ENCODE measurements at regions not wholly inside any gene's neighbourhood (a gene's known extent, or its start where the extent isn't known, plus 50 kb on each side); places are given as distances from the start of the nearest gene placed in this dataset.

DNA sequence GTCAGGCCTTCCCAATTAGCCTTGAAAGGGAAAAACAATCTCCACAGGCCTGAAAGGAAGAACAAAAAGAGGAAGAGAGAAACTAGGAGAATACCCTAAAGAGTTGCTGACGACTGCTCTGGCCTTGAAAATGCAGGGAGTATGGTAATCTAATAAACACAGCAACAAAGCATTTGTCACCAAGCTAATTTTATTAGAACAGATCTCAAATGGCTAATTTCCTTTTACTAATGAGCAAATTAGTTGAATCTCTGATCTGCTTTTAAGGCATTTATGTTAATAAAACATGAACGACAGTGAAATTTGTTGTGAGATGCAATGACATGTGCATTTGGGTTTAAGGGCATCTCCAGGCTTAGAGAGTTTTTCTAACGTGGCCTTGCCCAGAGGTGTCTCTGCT, 212.2 kb downstream of the BUD13 start:
- Histone ChIP-seq H3K4me1 (ENCODE audit: control insufficient read depth in 4 of 4, insufficient read depth in 4 of 4, low read length in 3 of 4) (no peaks in the 10 kb centered on the region), H3K36me3 (ENCODE audit: control insufficient read depth in 4 of 4, insufficient read depth in 3 of 4, low read depth in 1 of 4, low read length in 3 of 4) (no peaks in the 10 kb centered on the region), H3K4me3 (ENCODE audit: low read depth in 1 of 3, low read length in 3 of 3) (no peak overlapping the region), H3K9ac (ENCODE audit: low read depth in 1 of 2, low read length in 2 of 2) (no peak overlapping the region), H3K27ac (ENCODE audit: low read depth in 1 of 2, low read length in 2 of 2) (no peak overlapping the region), H3K9me3 (ENCODE audit: control insufficient read depth in 4 of 4, low read length in 3 of 4) (no peaks in the 10 kb centered on the region), H3K27me3 (ENCODE audit: control insufficient read depth in 4 of 4, insufficient read depth in 4 of 4, low read length in 3 of 4) (no peaks in the 10 kb centered on the region)
- DNase-seq (ENCODE audit: low spot score): no peak
- TF ChIP-seq EGR1 (IDR thresholded peaks at IDR 0.05; ENCODE audit: low read depth in 2 of 2) (no peak), FOXA2 (IDR thresholded peaks at IDR 0.05) (no peak), HNF4G (IDR thresholded peaks at IDR 0.05) (no peak), YY1 (IDR thresholded peaks at IDR 0.05) (no peak), TAF1 (conservative IDR thresholded peaks at IDR 0.05) (no peak)
- 73% methylated on average over 3 of the region's 3 CpGs for WGBS

DNA sequence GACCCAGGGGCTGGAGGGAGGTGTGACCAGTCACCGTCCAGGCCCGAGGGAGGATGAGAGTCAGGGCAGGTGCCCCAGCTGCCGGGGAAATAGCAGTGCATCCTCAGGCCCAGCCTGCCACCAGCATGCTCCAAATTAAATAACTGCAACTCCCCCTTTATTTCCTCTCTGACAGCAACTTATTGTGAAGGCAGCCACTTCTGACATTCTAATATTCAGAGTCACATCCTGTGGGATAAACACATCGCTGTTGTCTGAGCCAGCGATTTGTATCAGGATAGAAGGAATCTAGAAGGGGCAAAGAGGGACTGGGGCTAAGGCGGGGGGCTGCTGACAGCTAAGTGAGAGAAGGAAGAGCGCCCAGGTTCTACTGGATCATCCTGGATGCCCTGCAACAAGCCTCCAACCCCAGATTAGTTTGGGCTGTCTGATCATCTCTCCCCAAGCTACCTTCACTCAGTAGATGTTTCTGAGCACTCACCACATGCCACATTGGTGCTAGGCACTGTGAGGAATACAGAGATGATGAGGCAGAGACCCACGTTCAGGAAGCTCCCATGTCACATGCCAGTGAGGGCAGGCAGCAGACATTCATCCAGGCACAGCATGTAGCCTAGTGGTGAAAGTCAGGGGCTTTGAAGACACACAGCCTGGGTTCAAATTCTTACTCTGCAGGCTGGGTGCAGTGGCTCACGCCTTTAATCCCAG, 214.1 kb downstream of the BUD13 start:
- Histone ChIP-seq H3K4me3 (ENCODE audit: low read depth in 1 of 3, low read length in 3 of 3) (no peak overlapping the region), H3K36me3 (ENCODE audit: control insufficient read depth in 4 of 4, insufficient read depth in 3 of 4, low read depth in 1 of 4, low read length in 3 of 4) (no peaks in the 10 kb centered on the region), H3K4me1 (ENCODE audit: control insufficient read depth in 4 of 4, insufficient read depth in 4 of 4, low read length in 3 of 4) (no peaks in the 10 kb centered on the region), H3K9me3 (ENCODE audit: control insufficient read depth in 4 of 4, low read length in 3 of 4) (no peaks in the 10 kb centered on the region), H3K27me3 (ENCODE audit: control insufficient read depth in 4 of 4, insufficient read depth in 4 of 4, low read length in 3 of 4) (no peaks in the 10 kb centered on the region), H3K9ac (ENCODE audit: low read depth in 1 of 2, low read length in 2 of 2) (no peak overlapping the region), H3K27ac (ENCODE audit: low read depth in 1 of 2, low read length in 2 of 2) (no peak overlapping the region)
- no peak for TF ChIP-seq RAD21 (IDR thresholded peaks at IDR 0.05)
- TF ChIP-seq RXRA (IDR thresholded peaks at IDR 0.05): no peak
- TF ChIP-seq NR2F2 (IDR thresholded peaks at IDR 0.05): no peak
- no peak for DNase-seq (ENCODE audit: low spot score)
- 62% methylated on average over 9 of the region's 9 CpGs for WGBS

DNA sequence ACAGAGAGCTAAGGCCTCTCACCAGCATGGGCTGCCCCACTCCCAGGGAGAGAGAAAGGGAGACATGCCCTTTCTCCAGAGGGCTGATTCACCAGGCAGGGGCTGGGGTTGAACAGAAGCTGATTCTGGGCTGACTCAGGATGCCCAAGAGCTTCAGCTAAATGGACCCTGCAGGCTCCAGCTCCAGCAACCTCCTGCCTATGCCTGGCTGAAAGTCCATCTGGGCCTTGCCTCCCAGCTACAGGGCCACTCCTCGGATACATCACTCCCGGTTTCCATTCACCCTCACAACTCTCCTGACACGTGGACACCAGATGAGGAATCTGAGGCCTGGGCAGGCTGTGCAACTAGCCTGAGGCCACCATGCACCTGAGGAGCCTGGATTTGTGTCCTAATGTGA, 215.5 kb downstream of the BUD13 start:
- WGBS: 90% methylated on average over 3 of the region's 3 CpGs
- no peaks in the 10 kb centered on the region for H3K4me1 ChIP-seq (ENCODE audit: control insufficient read depth in 4 of 4, insufficient read depth in 4 of 4, low read length in 3 of 4)
- H3K27me3 ChIP-seq (ENCODE audit: control insufficient read depth in 4 of 4, insufficient read depth in 4 of 4, low read length in 3 of 4): no peaks in the 10 kb centered on the region
- DNase-seq (ENCODE audit: low spot score): no peak
- H3K27ac ChIP-seq (ENCODE audit: low read depth in 1 of 2, low read length in 2 of 2): no peak overlapping the region
- no peaks in the 10 kb centered on the region for H3K9me3 ChIP-seq (ENCODE audit: control insufficient read depth in 4 of 4, low read length in 3 of 4)
- H3K4me3 ChIP-seq (ENCODE audit: low read depth in 1 of 3, low read length in 3 of 3): no peak overlapping the region
- no peak overlapping the region for H3K9ac ChIP-seq (ENCODE audit: low read depth in 1 of 2, low read length in 2 of 2)
- no peaks in the 10 kb centered on the region for H3K36me3 ChIP-seq (ENCODE audit: control insufficient read depth in 4 of 4, insufficient read depth in 3 of 4, low read depth in 1 of 4, low read length in 3 of 4)
- TF ChIP-seq RXRA (IDR thresholded peaks at IDR 0.05) (no peak), MAX (IDR thresholded peaks at IDR 0.05) (no peak)

DNA sequence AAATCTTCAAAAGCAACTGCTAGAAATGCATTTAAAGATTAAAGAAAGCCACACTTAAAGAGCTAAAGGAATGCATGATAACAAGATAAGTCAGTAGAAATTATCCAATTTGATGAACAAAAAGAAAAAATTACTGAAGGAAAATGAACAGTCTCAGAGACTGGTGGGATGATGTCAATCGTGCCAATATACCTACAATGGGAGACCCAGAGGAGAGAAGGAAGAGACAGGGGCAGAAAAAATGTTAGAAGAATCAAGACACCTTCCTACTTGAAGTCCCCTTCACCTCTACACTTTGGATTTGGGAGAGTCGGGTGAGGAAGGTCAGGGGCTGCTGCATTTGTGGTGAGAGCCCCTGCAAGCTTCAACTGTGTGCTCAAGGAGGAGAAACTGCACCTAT, 216.3 kb downstream of the BUD13 start:
- no peak for TF ChIP-seq CTCF (IDR thresholded peaks at IDR 0.05; ENCODE audit: low read depth, low read length, missing input control)
- no peak for TF ChIP-seq RAD21 (IDR thresholded peaks at IDR 0.05)
- TF ChIP-seq MAX (IDR thresholded peaks at IDR 0.05): no peak
- no peak for TF ChIP-seq YY1 (IDR thresholded peaks at IDR 0.05)
- TF ChIP-seq EGR1 (IDR thresholded peaks at IDR 0.05; ENCODE audit: low read depth in 2 of 2): no peak
- TF ChIP-seq SP1 (IDR thresholded peaks at IDR 0.05): no peak
- no peak for TF ChIP-seq FOXA1 (IDR thresholded peaks at IDR 0.05)
- DNase-seq (ENCODE audit: low spot score): no peak
- no peaks in the 10 kb centered on the region for H3K9me3 ChIP-seq (ENCODE audit: control insufficient read depth in 4 of 4, low read length in 3 of 4)
- no peak overlapping the region for H3K9ac ChIP-seq (ENCODE audit: low read depth in 1 of 2, low read length in 2 of 2)
- no peak overlapping the region for H3K27ac ChIP-seq (ENCODE audit: low read depth in 1 of 2, low read length in 2 of 2)
- 70% methylated on average over 2 of the region's 2 CpGs for WGBS
- H3K4me3 ChIP-seq (ENCODE audit: low read depth in 1 of 3, low read length in 3 of 3): no peak overlapping the region
- H3K27me3 ChIP-seq (ENCODE audit: control insufficient read depth in 4 of 4, insufficient read depth in 4 of 4, low read length in 3 of 4): no peaks in the 10 kb centered on the region
- H3K4me1 ChIP-seq (ENCODE audit: control insufficient read depth in 4 of 4, insufficient read depth in 4 of 4, low read length in 3 of 4): no peaks in the 10 kb centered on the region
- no peaks in the 10 kb centered on the region for H3K36me3 ChIP-seq (ENCODE audit: control insufficient read depth in 4 of 4, insufficient read depth in 3 of 4, low read depth in 1 of 4, low read length in 3 of 4)
